ENCODE measurements at regions not wholly inside any gene's neighbourhood (a gene's known extent, or its start where the extent isn't known, plus 50 kb on each side); places are given as distances from the start of the nearest gene placed in this dataset.

- Mint-ChIP-seq H3K9me3 (ENCODE audit: insufficient read depth) (no peaks in the 10 kb centered on the region), H3K27ac (no peak overlapping the region), H3K27me3 (peaks cover 4% of the 10 kb centered on the region), H3K4me3 (no peak overlapping the region), H3K4me1 (peaks cover 2% of the 10 kb centered on the region)
- Histone ChIP-seq H3K9me3 (ENCODE audit: control extremely low read depth in 1 of 3, control insufficient read depth in 2 of 3, insufficient read depth in 1 of 3, low read length in 2 of 3) (no peaks in the 10 kb centered on the region), H3K9ac (ENCODE audit: low read length) (no peak overlapping the region), H3K4me2 (replicated peaks; ENCODE audit: low read depth, low read length, poor library complexity, severe bottlenecking) (no peak overlapping the region), H3K4me1 (ENCODE audit: control insufficient read depth in 2 of 2, insufficient read depth in 2 of 2, low read length in 2 of 2) (no peaks in the 10 kb centered on the region), H3K79me2 (ENCODE audit: control insufficient read depth, insufficient read depth, low read length) (no peaks in the 10 kb centered on the region), H3K36me3 (replicated peaks in 1 of 2; ENCODE audit: control extremely low read depth in 1 of 2, control insufficient read depth in 1 of 2, extremely low read depth in 1 of 2, insufficient read depth in 2 of 2, low read length in 1 of 2) (no peaks in the 10 kb centered on the region), H2AFZ (ENCODE audit: insufficient read depth, low read depth, low read length, poor library complexity, severe bottlenecking) (no peak overlapping the region), H4K20me1 (ENCODE audit: control insufficient read depth, insufficient read depth, low read length, poor library complexity, severe bottlenecking) (no peaks in the 10 kb centered on the region), H3K27me3 (replicated peaks in 1 of 4; ENCODE audit: control extremely low read depth in 1 of 4, control insufficient read depth in 3 of 4, insufficient read depth in 4 of 4, low read length in 3 of 4) (no peaks in the 10 kb centered on the region), H3K27ac (ENCODE audit: low read length in 2 of 2) (no peak overlapping the region), H3K4me3 (ENCODE audit: control extremely low read depth in 1 of 5, extremely low read depth in 1 of 5, insufficient read depth in 1 of 5, low read depth in 2 of 5, low read length in 4 of 5) (no peak overlapping the region)
- CTCF ChIA-PET = no interaction called here
- ATAC-seq (ENCODE audit: low read depth) (no peak), DNase-seq (peak; percentile 4)
- WGBS (ENCODE audit: insufficient coverage) = no CpG with 5 or more reads among the region's 1 CpG
- intact Hi-C loops (cut with micrococcal nuclease) = no loop called here
- POLR2A ChIA-PET = no interaction called here
- TF ChIP-seq EZH2 (IDR thresholded peaks at IDR 0.05; ENCODE audit: borderline replicate concordance, insufficient read depth, low read depth, low read length, poor library complexity, severe bottlenecking) (no peak), CTCF (IDR thresholded peaks at IDR 0.05) (no peak)
Measured at GRCh38 chr7:41567031-41567730, 135.7 kb downstream of the INHBA start.

DNA sequence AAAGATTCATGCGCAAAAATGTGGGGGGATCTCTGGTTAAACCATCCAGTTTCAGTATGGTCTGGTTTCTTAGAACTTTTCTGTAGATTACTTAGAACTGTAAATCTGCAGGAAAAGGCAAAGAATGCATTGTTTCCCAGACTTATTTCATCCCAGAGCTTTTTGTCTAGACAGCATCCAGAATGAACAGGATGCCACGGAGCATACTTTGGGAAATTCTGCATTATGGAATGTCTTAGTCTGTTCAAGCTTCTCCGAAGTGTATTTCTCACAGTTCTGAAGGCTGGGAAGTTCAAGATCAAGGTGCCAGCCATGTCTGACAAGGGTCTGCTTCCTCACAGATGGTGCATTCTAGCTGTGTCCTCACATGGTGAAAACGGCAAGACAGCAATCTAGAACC lies 136.3 kb downstream of the INHBA start:
- no peak for ATAC-seq (ENCODE audit: low read depth)
- no peak for DNase-seq
- Histone ChIP-seq H2AFZ (ENCODE audit: insufficient read depth, low read depth, low read length, poor library complexity, severe bottlenecking) (no peak overlapping the region), H3K36me3 (replicated peaks in 1 of 2; ENCODE audit: control extremely low read depth in 1 of 2, control insufficient read depth in 1 of 2, extremely low read depth in 1 of 2, insufficient read depth in 2 of 2, low read length in 1 of 2) (no peaks in the 10 kb centered on the region), H3K9ac (ENCODE audit: low read length) (no peak overlapping the region), H3K79me2 (ENCODE audit: control insufficient read depth, insufficient read depth, low read length) (no peaks in the 10 kb centered on the region), H3K27ac (ENCODE audit: low read length in 2 of 2) (no peak overlapping the region), H3K4me3 (ENCODE audit: control extremely low read depth in 1 of 5, extremely low read depth in 1 of 5, insufficient read depth in 1 of 5, low read depth in 2 of 5, low read length in 4 of 5) (no peak overlapping the region), H3K4me1 (ENCODE audit: control insufficient read depth in 2 of 2, insufficient read depth in 2 of 2, low read length in 2 of 2) (no peaks in the 10 kb centered on the region), H3K4me2 (replicated peaks; ENCODE audit: low read depth, low read length, poor library complexity, severe bottlenecking) (no peak overlapping the region), H3K27me3 (replicated peaks in 1 of 4; ENCODE audit: control extremely low read depth in 1 of 4, control insufficient read depth in 3 of 4, insufficient read depth in 4 of 4, low read length in 3 of 4) (no peaks in the 10 kb centered on the region), H3K9me3 (ENCODE audit: control extremely low read depth in 1 of 3, control insufficient read depth in 2 of 3, insufficient read depth in 1 of 3, low read length in 2 of 3) (no peaks in the 10 kb centered on the region), H4K20me1 (ENCODE audit: control insufficient read depth, insufficient read depth, low read length, poor library complexity, severe bottlenecking) (no peaks in the 10 kb centered on the region)
- WGBS (ENCODE audit: insufficient coverage) = 100% methylated on average over 3 of the region's 4 CpGs
- no peaks in the 10 kb centered on the region for H3K9me3 Mint-ChIP-seq (ENCODE audit: insufficient read depth)
- TF ChIP-seq CTCF (IDR thresholded peaks at IDR 0.05) (no peak), EZH2 (IDR thresholded peaks at IDR 0.05; ENCODE audit: borderline replicate concordance, insufficient read depth, low read depth, low read length, poor library complexity, severe bottlenecking) (no peak)
- H3K4me3 Mint-ChIP-seq = no peak overlapping the region
- intact Hi-C loops (cut with micrococcal nuclease) = no loop called here
- POLR2A ChIA-PET = no interaction called here
- peaks cover 2% of the 10 kb centered on the region for H3K4me1 Mint-ChIP-seq
- CTCF ChIA-PET = no interaction called here
- H3K27ac Mint-ChIP-seq = no peak overlapping the region
- peaks cover 4% of the 10 kb centered on the region for H3K27me3 Mint-ChIP-seq
